Fibroblast of skin of right quadriceps (primary cell): ENCODE measurements at regions not wholly inside any gene's neighbourhood (a gene's known extent, or its start where the extent isn't known, plus 50 kb on each side); places are given as distances from the start of the nearest gene placed in this dataset.
A peak's percentile ranks its signal among the peaks of the same experiment; 100 is the strongest.
"Not testable (repeated sequence)": the region's sequence is repeated elsewhere in the genome, so short reads cannot be mapped to it uniquely, and the experiment has no call there.

Experiments used
- DNase-seq: peaks from one replicate; pipeline ENCODE4 v3.0.0-alpha.2; 2013

DNA sequence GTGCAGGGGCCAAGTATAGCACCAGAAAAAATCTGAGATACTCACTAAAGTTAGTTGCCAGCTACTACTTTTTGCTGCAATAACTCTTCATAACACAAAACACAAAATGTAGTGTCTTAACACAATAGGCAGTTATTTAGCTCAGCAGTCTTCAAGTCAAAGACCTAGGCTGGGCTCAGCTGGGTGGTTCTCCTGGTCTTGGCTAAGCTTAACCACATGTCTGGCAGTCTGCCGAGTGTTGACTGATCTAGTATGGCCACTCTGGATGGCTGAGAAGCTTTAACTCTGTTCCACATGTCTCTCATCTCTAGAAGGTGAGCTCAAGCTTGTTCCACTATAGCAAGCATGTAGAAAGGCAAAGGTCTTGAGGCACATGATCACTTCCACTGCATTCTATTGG, 451.6 kb downstream of the SOX11 start:
- peak; percentile 4 for DNase-seq

DNA sequence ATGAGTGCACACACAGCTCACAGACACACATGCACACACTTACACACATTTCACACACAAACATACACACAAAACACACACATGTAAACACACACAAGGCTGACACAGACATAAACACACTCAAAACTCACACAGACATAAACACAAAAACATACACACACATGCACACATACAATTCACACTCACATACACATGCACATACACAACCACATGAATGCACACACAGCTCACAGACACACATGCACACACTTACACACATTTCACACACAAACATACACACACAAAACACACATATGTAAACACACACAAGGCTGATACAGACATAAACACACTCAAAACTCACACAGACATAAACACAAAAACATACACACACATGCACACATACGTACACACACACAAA, 455.0 kb downstream of the SOX11 start:
- DNase-seq, result not testable (repeated sequence)

DNA sequence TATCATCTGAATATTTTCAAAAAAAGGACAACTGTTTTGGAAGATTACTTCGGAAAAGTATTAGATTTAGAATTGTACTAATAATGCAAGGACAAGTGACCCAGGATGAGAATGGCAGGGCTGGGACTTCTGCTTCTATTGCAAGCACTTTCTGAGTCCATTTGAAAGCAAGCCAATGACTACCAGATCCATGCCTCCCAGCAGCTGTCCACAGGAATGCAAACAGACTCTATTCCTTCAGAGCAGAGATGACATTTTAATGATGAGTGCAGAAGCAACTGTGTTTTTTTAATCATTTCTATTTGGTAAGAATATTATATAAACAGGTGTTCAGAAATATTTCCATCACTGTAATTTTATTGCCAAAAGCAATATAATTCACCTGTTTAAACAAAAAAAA, 456.7 kb downstream of the SOX11 start:
- peak; percentile 29 for DNase-seq

DNA sequence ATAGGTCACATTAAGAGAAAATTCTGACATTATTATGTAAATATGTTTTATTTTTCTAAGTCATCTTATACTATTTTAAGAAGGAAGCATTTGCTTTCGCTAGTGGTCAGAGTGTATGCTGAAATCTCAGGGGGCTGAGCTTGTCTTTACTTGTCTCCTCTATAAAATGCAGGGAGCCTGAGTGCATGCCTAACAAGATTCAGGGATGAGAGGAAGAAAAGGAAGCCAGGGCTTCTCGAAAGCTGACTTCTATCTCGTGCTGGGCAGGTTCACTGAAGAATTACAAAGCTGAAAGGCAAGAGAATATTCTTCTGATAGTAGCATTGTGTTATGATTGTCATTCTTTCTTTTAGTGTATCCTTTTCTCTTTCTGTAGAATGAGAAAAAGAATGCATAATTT, 467.4 kb downstream of the SOX11 start:
- DNase-seq, result no peak

DNA sequence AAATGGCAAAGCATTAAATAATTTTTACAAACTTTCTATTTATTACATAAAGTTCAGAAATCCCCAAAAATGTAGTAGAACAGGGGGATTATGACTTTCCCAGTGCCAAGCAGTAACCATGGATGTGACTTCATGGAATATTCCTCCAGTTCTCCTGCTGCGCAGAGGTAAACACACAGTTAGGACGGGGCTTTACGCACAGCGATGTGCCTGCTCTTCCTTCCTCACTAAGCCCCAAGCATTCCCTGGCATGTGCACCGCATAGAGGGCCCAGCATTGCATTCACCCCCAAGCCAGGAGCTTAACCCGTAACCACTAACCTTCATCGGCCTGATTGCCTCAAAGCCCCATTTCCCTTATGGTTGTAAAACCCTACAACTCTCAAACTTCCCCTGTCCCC, 471.7 kb downstream of the SOX11 start:
- DNase-seq, result no peak

DNA sequence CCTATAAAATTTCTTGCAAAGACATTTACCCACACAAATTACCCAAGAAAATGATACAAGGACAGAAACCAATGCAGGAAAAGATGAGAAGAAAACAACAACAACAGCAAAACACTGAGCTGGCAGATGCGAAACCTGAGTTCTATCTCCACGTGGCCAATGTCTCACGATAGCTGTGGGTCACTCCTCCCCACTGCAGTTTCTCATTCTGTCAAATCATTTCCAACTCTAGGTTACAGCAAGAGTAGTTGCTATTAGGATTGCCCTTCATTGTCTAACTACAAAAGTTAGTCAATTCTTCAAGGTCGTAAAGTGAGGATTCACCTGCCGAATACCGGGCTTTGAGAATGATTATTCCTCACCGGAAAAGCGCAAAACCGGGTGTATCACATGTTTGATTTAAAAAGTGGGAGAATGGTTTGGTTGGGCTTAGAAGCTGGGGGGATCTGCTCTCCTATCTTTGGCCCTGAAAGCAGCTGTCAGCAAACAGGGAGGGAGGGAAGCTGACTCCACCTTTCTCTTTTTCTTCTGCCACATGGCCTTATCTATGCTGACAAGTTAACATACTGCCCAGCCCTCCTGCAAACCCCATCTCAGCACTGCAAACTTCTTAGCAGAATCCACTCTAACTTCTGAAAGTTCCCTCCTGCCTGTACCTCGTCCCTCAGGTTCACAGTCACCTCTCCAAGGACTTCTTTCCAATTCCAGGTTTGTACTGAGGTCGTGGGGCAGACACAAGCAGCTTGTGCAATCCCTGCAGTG, 473.0 kb downstream of the SOX11 start:
- DNase-seq, result no peak

DNA sequence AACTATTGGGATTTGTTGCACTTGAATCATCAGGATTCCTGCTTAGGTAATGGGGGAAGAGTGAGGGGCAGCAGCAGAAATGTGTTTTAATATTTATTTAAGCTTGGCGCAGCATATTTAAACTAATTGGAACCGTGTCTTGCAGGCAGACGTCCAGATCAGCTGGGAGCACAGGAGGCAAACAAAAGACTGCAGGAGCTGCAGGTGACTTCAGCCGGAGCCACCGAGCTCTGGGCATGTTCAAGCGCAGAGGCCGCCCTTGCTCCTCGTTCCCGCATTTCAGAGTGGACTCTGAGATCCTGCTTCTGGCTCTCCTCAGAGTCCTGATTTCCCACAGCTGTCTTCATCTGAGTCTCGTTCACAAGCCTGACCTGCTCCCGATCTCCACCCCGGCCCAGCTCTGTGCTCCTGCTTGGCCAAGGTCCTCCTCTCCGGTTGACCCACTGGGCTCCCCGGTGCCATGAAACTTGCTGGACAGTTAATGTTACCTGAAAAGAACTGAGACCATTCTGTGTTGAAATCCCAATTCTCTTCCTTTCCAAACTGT, 475.5 kb downstream of the SOX11 start:
- DNase-seq, result no peak

DNA sequence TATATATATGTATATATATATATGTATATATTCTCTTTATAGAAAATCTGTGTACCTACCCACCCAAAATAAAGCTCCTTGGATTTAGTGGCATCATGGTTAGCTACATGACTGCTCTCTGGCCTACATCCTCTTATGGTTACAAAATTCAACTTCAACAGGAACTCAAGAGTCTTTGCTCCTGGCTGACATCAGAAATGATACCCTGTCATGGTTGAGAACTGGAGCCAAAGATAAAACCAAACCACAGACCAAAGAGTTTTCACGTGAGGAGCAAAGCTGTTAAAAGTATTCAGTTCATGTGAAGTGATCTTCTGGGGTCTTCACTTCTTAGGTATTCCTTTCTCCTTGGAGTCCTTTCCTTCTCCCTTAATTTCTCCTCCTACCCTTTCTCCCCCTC, 476.3 kb downstream of the SOX11 start:
- DNase-seq, result no peak

DNA sequence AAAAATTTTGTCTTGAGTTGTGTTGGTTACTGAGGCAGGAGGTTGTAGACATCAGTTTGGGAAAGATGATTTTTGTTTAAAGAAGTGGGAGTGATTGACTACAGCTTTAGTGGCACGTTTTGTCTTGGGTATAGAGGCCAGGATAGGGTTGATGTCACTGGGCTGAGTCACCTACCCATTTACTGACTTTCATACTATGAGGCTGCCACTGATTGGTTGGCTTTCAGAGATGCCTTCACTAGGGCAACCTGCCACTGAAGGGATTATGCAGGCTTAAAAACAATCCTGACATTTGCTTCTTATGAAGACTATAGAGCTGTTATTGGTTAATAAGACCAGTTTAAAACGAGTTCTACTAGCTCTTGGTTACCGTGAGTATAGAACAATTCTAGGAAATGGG, 479.1 kb downstream of the SOX11 start:
- no peak for DNase-seq

DNA sequence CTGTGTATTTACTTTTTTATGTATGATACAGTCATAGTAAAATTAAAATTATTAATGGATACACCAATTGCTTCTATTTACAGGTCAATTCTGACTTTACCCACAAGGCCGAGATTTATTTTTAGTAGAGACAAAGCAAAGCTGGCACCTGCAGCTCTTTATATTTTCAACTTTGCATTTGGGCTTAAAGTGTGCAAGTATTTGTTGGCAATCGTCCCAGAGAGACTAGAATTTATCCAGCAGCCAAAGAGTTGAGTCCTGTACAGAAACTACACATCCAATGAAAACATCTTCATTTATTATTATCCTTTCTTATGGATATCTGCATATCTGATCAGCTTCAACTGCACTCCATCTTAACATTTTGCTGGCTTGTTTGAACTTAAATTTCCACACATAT, 485.6 kb downstream of the SOX11 start:
- DNase-seq, result no peak

DNA sequence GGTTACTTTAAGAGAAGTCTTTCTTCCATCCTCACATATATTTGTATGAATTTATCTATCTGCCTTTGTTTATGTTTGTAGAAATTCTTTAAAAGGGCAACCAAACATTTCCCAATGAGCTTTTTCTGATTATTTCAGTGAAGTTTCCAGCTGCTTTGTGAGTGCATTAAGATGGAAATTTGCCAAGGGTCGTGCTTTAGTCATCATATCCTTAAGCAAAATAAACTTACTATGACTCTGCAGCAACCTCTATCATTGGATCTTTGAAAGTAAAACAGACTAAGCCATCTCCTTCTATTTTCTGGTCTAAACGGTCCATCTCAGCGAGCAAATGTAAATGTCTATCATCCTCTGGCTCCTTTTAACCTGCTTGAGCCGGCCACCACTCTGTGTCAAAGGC, 489.3 kb downstream of the SOX11 start:
- DNase-seq, result peak; percentile 83

DNA sequence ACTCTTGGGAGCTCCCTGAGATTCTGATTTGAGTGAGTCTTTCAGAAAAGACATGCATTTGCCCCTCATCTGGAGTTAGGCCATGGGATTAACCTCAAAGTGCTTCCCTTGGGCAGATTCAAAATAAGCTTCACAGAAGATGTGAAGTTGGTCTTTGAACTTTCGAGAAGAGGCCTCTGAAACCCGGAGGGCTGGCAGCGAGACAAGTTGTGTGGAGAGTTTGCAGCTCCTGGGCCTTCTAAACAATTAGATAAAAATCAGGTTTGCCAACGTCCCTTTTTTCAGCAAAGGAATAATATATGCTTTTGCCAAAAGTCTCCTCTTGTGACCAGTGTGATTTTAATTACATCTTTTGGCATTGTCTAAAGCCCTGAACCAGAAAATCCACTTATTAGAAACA, 489.7 kb downstream of the SOX11 start:
- DNase-seq, result no peak

DNA sequence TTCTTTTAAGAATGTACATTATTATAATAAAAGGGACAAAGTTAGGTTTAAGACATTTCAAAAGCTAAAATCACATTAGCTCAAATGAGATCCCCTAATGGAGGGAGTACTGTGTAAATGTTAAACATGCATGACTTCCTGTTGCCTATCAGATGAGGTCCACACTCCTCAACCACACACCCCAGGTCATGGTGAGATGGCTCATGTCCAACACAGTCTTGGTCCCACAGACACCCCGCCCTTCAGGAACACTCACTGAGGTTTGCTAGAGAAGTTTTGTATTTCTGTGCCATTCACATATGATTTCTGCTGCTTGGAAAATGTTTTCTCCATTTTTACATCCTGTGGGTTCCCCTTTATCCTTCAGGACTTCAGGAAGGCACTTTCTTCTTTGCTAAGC, 491.0 kb downstream of the SOX11 start:
- no peak for DNase-seq

DNA sequence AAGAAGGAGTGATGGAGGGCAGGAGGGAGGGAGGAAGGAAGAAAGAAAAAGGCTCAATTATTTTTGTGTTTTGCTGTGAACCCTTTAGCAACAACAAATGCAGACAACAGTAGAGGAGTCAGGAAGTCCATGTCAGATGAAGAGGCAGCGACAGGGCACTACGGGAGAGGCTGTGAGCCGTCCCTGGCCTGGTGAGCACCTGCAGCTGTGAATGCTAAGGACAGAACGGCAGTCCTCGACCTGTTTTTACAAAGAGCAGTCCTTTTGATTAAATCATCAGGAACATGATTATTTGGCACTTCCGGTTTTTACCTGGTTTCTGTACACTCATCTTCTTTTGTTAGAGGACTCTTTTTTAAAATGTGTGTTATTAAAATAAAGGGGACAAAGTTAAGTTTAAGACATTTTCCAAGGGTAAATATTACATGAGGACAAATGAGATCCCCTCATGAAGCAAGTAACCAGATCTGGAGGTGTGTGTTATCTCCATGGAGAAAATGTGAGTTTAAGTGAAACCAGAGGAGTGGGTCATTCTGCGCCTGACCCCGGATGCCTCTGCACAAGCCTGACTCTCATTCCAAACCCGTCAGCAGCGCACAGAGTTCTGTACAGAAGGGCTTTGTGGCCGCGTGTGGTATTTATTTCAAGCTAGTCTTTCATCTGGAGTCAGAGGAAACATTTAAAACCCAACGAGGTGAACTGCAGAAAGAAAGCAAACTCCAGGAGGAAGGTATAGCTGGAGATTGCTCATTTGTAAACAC, 492.5 kb downstream of the SOX11 start:
- DNase-seq, result peak; percentile 61

DNA sequence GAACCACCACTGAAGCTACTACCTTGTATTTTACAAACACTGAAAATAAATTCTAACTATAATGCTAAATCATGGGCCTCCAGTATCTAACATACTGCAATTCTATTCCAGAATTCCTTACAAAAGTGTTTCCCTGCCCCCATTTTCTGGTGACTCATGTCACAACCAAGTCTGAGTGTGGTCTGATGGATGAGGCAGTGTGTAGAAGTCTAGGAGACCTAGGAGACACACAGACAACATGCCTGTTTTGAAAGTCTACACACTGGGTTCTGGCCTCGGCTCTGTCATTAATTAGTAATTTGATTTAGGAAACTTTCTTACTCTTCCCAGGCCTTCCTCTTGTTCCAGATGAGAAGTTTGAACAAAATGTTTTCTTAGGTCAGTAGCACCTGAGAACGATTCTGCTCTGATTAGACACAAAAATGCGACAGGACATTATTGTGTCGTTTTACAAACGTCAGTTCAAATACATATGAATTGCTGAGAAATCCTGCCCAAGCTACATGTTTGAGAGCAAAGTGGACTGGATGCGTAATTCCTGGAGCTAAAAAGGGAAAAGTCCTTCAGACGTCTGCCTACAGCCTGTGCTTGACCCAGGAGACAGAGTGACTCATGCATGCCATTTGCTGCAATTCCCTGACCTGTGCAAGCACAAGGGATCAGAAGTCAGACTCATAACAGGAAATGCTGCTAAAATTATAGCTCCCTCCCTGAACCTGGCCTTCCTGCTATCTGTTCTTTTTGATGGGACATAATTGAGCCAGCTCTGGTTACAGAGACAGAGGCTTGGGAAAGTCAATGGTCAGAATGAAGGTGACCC, 494.4 kb downstream of the SOX11 start:
- peak; percentile 84 for DNase-seq

DNA sequence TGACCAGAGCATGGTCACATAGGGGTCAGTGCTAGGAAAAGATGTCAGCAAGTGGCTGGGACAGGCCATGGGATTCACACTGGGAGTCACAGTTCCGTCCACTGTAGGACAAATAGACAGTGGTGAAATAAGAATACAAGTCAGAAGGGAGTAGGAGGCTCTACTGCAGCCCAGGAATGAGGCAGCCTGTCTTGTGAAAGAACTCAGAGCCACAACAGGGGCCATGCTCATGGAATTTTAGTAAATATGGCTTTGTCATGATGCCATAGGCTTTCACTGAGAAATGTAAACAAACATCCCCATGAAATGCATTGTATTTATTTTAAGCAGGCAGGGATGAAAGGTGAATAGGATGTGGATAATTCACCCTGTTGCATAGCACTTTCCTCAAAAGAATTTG, 504.3 kb downstream of the SOX11 start:
- DNase-seq, result no peak

DNA sequence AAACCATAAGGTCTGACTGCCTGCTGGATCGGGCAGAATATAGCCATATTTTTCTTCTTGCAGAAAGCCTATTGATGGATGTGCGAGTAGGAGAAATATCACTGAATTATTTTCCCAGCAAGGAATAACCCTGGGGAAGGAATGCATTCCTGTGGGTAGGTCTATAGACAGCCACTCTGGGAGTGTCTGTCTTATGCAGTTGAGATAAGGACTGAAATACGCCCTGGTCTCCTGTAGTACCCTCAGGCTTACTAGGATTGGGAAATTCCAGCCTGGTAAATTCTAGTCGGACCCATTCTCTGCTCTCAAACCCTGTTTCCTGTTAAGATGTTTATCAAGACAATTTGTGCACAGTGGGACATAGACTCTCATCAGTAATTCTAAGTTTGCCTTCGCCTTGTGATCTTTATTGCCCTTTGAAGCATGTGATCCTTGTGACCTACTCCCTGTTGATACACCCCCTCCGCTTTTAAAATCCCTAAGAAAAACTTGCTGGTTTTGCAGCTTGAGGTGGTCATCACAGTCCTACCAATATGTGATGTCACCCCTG, 506.3 kb downstream of the SOX11 start:
- DNase-seq, result not testable (repeated sequence)

DNA sequence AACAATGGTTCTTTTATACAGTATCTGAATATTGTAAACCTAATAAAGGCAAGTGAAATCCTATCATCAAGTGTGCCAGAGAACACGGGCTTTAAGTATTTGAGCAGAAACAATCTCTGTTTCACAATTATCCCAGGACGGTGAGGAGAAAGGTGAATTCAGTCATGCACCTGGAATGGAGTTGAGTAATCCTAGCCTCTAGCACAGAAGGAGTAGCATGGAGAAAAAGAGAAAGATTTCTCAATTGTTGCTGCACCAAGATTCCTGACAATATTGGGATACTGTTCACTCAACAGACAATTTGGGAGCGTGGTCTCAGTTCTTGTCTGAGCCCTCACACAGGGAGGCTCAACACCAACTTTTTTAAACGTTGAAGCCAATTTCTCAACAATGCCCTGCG, 510.6 kb downstream of the SOX11 start:
- DNase-seq, result no peak

DNA sequence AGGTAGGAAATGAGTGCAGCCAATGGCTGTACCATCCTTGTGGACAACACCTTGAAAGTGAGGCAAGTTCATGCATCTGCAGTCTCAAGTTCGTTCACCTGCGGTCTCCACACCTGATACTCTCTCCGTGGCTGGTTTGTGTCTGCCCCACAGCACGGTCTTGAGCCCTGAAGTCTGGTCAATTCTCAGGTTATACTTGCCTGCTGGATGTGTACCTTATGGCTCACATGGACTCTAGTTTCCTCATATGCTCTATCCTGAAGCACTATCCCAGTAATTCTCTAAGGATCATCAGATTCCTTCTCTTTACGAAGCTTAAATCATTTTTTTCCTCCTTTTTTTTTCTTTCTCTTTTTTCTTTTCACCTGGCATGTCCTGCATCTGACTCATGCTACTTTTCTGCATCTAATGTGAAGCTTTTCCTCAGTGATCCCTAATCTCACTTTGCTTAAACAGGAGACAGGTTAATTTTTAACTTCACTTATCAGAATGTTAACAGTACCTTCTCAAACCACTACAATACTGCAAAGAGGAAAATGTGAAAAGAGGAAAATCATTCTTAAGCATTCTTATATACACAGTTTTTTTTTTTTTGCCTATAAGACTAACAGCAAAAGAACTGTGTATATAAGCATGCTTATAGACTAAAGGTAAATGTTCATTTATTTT, 511.2 kb downstream of the SOX11 start:
- no peak for DNase-seq

DNA sequence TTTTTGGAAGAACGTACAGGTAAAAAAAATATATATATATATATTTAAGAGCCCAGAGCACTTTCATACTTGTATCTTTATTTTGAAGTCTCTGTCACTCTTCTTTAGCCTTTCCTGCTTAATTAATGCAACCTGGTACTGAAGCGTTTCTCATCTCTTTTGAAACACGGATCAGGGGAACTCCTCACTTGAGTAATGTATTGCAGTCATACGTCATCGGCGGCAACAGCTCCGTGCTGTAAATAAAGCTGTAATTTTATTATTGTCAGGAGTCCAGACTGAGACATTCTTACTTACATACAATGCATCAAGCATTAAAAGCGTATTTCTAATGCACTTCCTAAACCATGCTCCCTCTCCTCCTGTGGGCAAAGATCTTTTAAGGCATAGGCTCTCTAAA, 514.7 kb downstream of the SOX11 start:
- DNase-seq, result no peak

DNA sequence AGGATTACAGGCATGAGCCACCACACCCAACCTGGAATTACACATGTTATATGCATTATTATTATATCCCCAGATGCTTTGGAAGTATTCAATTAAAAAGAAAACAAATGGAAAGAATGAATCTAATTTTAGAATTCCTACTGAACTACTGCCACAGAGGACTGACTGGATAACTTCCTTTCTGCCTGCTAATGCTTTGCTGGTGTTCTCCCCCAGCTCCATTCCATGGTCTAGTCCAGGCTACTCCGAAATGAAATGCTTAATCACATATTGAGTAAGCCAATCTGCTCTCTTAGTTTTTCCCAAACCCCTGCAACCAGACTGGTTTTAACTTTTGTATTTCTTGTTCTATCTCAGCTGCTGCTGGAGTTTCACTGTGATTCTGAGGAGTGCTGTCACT, 519.1 kb downstream of the SOX11 start:
- no peak for DNase-seq

DNA sequence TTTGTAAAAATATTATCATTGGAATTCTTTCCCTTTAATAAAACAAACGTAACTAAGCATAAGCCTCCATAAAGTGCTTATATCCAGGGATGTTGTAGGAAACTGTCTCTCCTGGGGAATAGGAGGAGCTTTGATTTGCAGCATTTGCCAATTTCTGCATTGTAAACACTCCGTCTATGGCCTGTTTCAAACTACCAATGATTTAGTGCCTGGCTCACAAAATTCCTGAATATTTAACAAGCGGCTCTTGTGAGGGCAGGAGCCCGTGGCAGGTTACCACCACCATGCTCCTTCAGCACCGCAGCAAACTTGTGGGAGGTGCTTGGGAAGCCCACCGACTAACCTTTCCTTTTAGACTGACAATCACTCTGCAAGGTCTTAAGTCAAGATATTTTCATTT, 520.3 kb downstream of the SOX11 start:
- DNase-seq, result no peak
